ENCODE measurements at regions not wholly inside any gene's neighbourhood (a gene's known extent, or its start where the extent isn't known, plus 50 kb on each side); places are given as distances from the start of the nearest gene placed in this dataset.

GRCh38 chr9:135263511-135263910 lies 176.0 kb downstream of the OLFM1 start:
- no peak for FAIRE-seq
- Histone ChIP-seq H3K4me1 (ENCODE audit: control insufficient read depth, extremely low read depth, insufficient read depth, low read length) (no peaks in the 10 kb centered on the region), H3K27me3 (ENCODE audit: control insufficient read depth, extremely low read depth, insufficient read depth, low read length) (peaks cover 4% of the 10 kb centered on the region), H3K27ac (ENCODE audit: control insufficient read depth, insufficient read depth, low read length) (no peak overlapping the region), H3K36me3 (ENCODE audit: control insufficient read depth in 2 of 2, extremely low read depth in 1 of 2, insufficient read depth in 2 of 2, low read length in 2 of 2) (no peaks in the 10 kb centered on the region), H3K4me2 (ENCODE audit: control insufficient read depth, extremely low read depth, insufficient read depth, low read depth, low read length) (no peak overlapping the region), H4K20me1 (ENCODE audit: control insufficient read depth, extremely low read depth, insufficient read depth, low read length) (no peaks in the 10 kb centered on the region), H3K4me3 (ENCODE audit: control insufficient read depth in 2 of 3, extremely low read depth in 1 of 3, insufficient read depth in 2 of 3, low read depth in 1 of 3, low read length in 3 of 3) (no peak overlapping the region), H3K9me3 (ENCODE audit: control insufficient read depth, low read depth, low read length) (peaks cover 2% of the 10 kb centered on the region), H3K9ac (ENCODE audit: control insufficient read depth, extremely low read depth, insufficient read depth, low read length) (no peak overlapping the region), H2AFZ (ENCODE audit: control insufficient read depth, low read length) (no peak overlapping the region), H3K9me1 (ENCODE audit: control insufficient read depth, extremely low read depth, insufficient read depth, low read length) (no peaks in the 10 kb centered on the region), H3K79me2 (ENCODE audit: control insufficient read depth, insufficient read depth, low read length) (no peaks in the 10 kb centered on the region)
- TF ChIP-seq EZH2 (IDR thresholded peaks at IDR 0.05; ENCODE audit: low read length) (no peak), CTCF (optimal IDR thresholded peaks at IDR 0.05 in 1 of 3, IDR thresholded peaks at IDR 0.05 in 1 of 3, conservative IDR thresholded peaks at IDR 0.05 in 1 of 3; ENCODE audit: extremely low read depth in 1 of 3, insufficient read depth in 2 of 3, low read length in 3 of 3) (no peak)
- dilution Hi-C loops (cut with MboI; ENCODE audit: extremely low pct_ligation_motif_present, low sequenced_read_pairs): no loop called here
- no peak for DNase-seq (ENCODE audit: low read depth, low spot score)

GRCh38 chr9:135265931-135266330 lies 178.5 kb downstream of the OLFM1 start:
- H3K4me2 ChIP-seq (ENCODE audit: control insufficient read depth, extremely low read depth, insufficient read depth, low read depth, low read length): no peak overlapping the region

More at GRCh38 chr9:135265931-135266330, 178.5 kb downstream of the OLFM1 start:
- Histone ChIP-seq H3K4me1 (ENCODE audit: control insufficient read depth, extremely low read depth, insufficient read depth, low read length) (no peaks in the 10 kb centered on the region), H2AFZ (ENCODE audit: control insufficient read depth, low read length) (no peak overlapping the region), H3K36me3 (ENCODE audit: control insufficient read depth in 2 of 2, extremely low read depth in 1 of 2, insufficient read depth in 2 of 2, low read length in 2 of 2) (no peaks in the 10 kb centered on the region), H3K9me3 (ENCODE audit: control insufficient read depth, low read depth, low read length) (peaks cover 4% of the 10 kb centered on the region), H3K4me3 (ENCODE audit: control insufficient read depth in 2 of 3, extremely low read depth in 1 of 3, insufficient read depth in 2 of 3, low read depth in 1 of 3, low read length in 3 of 3) (no peak overlapping the region), H4K20me1 (ENCODE audit: control insufficient read depth, extremely low read depth, insufficient read depth, low read length) (no peaks in the 10 kb centered on the region), H3K9ac (ENCODE audit: control insufficient read depth, extremely low read depth, insufficient read depth, low read length) (no peak overlapping the region), H3K27ac (ENCODE audit: control insufficient read depth, insufficient read depth, low read length) (no peak overlapping the region), H3K27me3 (ENCODE audit: control insufficient read depth, extremely low read depth, insufficient read depth, low read length) (peaks cover 4% of the 10 kb centered on the region), H3K9me1 (ENCODE audit: control insufficient read depth, extremely low read depth, insufficient read depth, low read length) (no peaks in the 10 kb centered on the region), H3K79me2 (ENCODE audit: control insufficient read depth, insufficient read depth, low read length) (no peaks in the 10 kb centered on the region)
- TF ChIP-seq EZH2 (IDR thresholded peaks at IDR 0.05; ENCODE audit: low read length) (no peak), CTCF (optimal IDR thresholded peaks at IDR 0.05 in 1 of 3, IDR thresholded peaks at IDR 0.05 in 1 of 3, conservative IDR thresholded peaks at IDR 0.05 in 1 of 3; ENCODE audit: extremely low read depth in 1 of 3, insufficient read depth in 2 of 3, low read length in 3 of 3) (no peak)
- FAIRE-seq (no peak), DNase-seq (ENCODE audit: low read depth, low spot score) (no peak)
- dilution Hi-C loops (cut with MboI; ENCODE audit: extremely low pct_ligation_motif_present, low sequenced_read_pairs): no loop called here

Measured in keratinocyte (primary cell).